ENCODE measurements at regions not wholly inside any gene's neighbourhood (a gene's known extent, or its start where the extent isn't known, plus 50 kb on each side); places are given as distances from the start of the nearest gene placed in this dataset.

DNA sequence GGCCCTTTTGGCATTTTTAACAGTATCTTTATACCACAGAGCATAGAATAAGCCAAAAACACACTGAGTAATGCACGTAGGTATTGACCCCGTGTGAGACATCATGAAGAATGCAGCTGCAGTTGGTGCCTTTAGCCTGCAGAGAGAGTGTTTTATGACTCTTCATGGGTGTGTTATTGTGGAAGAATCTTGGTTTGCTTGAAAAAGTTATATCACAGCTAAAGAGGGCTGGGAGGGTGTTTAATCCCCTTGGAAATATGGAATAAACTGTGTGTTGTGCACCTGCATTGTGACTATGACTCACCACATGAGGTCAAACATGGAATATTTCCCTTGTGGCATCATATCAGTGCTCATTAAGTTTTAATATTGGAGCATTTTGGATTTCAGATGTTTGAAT, 458.7 kb downstream of the CDH9 start:
- ChIA-PET CTCF (no interaction called here), POLR2A (no interaction called here)
- TF ChIP-seq ELF4 (IDR thresholded peaks at IDR 0.05) (no peak), NFRKB (IDR thresholded peaks at IDR 0.05) (no peak)
- DNase-seq (ENCODE audit: extremely low spot score): no peak

DNA sequence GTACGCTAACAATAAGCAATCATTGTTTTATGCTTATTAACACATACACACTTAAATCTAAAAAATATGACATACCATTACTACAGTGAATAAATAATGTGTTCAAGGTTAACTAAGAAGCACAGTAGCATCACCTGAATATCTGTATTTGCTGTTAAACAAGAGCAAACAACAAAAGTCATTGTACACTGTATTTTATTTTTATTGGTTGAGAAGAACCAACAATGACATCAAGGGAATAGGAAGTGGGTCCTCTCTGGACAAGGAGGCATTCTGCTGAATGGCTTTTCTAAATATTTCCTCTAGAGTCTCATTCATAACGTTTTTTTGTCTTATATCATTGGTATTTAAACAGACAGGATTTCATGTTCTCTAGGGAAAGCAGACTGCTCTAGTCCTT, 460.4 kb downstream of the CDH9 start:
- DNase-seq (ENCODE audit: extremely low spot score): no peak
- POLR2A ChIA-PET: no interaction called here
- no peak for TF ChIP-seq NFRKB (IDR thresholded peaks at IDR 0.05)
- TF ChIP-seq BHLHE40 (IDR thresholded peaks at IDR 0.05; ENCODE audit: borderline replicate concordance): no peak
- TF ChIP-seq SUZ12 (IDR thresholded peaks at IDR 0.05): no peak
- no peak for TF ChIP-seq LEF1 (IDR thresholded peaks at IDR 0.05; ENCODE audit: borderline replicate concordance)
- TF ChIP-seq FOXK2 (IDR thresholded peaks at IDR 0.05): no peak
- no peak for TF ChIP-seq HDGF (IDR thresholded peaks at IDR 0.05; ENCODE audit: borderline replicate concordance)
- no peak for TF ChIP-seq FOXA1 (IDR thresholded peaks at IDR 0.05)
- no peak for TF ChIP-seq L3MBTL2 (conservative IDR thresholded peaks at IDR 0.05)
- TF ChIP-seq, protein P1, sequence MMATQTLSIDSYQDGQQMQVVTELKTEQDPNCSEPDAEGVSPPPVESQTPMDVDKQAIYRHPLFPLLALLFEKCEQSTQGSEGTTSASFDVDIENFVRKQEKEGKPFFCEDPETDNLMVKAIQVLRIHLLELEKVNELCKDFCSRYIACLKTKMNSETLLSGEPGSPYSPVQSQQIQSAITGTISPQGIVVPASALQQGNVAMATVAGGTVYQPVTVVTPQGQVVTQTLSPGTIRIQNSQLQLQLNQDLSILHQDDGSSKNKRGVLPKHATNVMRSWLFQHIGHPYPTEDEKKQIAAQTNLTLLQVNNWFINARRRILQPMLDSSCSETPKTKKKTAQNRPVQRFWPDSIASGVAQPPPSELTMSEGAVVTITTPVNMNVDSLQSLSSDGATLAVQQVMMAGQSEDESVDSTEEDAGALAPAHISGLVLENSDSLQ (IDR thresholded peaks at IDR 0.05): no peak
- TF ChIP-seq TARDBP (IDR thresholded peaks at IDR 0.05): no peak
- TF ChIP-seq ZNF384 (IDR thresholded peaks at IDR 0.05): no peak
- no peak for TF ChIP-seq ELF4 (IDR thresholded peaks at IDR 0.05)
- no peak for TF ChIP-seq CTBP1 (IDR thresholded peaks at IDR 0.05; ENCODE audit: borderline replicate concordance)
- no peak for TF ChIP-seq FOXM1 (IDR thresholded peaks at IDR 0.05; ENCODE audit: borderline replicate concordance)
- TF ChIP-seq ARNT (IDR thresholded peaks at IDR 0.05): no peak
- TF ChIP-seq SP1 (IDR thresholded peaks at IDR 0.05): no peak
- CTCF ChIA-PET: no interaction called here

DNA sequence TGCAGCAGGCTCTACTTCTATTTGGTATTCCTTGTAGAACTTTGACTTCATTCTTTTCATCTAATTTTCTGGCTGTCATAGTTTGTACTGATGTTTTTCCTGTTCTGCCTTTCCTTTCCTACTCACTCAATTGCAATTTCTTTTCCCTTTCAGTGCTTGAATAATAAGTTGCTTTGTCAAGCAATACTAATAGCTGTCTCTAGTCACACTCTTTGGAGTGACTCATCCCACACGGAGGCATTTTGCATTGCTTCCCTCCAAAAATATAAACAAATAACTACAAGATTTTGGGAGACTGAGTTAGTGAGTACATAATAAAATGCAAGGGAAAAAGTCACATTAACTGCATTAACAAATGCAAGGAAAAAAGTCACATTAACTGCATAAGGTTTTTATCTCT, 465.9 kb downstream of the CDH9 start:
- CTCF ChIA-PET: no interaction called here
- POLR2A ChIA-PET: no interaction called here
- no peak for DNase-seq (ENCODE audit: extremely low spot score)
- no peak for TF ChIP-seq NFRKB (IDR thresholded peaks at IDR 0.05)

DNA sequence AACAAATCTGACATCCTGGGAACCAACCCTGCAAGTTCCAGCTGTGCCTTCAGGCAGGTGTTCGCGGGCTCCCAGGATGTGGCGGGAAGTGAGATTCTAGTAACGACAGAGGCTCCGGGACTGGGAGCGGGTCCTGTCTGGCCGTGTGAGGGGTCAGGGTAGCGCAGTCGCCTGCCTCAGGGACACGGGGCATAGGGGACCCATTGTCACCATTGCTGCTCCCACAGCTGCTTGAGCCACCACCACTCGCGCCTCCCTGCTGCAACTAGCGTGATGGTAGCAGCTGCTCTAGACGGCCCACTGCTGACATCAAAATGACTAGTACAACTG, 468.5 kb downstream of the CDH9 start:
- POLR2A ChIA-PET: no interaction called here
- TF ChIP-seq SP1 (IDR thresholded peaks at IDR 0.05) (no peak), LEF1 (IDR thresholded peaks at IDR 0.05; ENCODE audit: borderline replicate concordance) (no peak), NFRKB (IDR thresholded peaks at IDR 0.05) (no peak), FOXK2 (IDR thresholded peaks at IDR 0.05) (no peak), SUZ12 (IDR thresholded peaks at IDR 0.05) (no peak), FOXA1 (IDR thresholded peaks at IDR 0.05) (no peak), BHLHE40 (IDR thresholded peaks at IDR 0.05; ENCODE audit: borderline replicate concordance) (no peak), TARDBP (IDR thresholded peaks at IDR 0.05) (no peak), ARNT (IDR thresholded peaks at IDR 0.05) (no peak), L3MBTL2 (conservative IDR thresholded peaks at IDR 0.05) (no peak), FOXM1 (IDR thresholded peaks at IDR 0.05; ENCODE audit: borderline replicate concordance) (no peak), HDGF (IDR thresholded peaks at IDR 0.05; ENCODE audit: borderline replicate concordance) (no peak), ZNF384 (IDR thresholded peaks at IDR 0.05) (no peak), ELF4 (IDR thresholded peaks at IDR 0.05) (no peak), CTBP1 (IDR thresholded peaks at IDR 0.05; ENCODE audit: borderline replicate concordance) (no peak)
- TF ChIP-seq, protein P1 (IDR thresholded peaks at IDR 0.05): no peak
- no peak for DNase-seq (ENCODE audit: extremely low spot score)
- CTCF ChIA-PET: no interaction called here

DNA sequence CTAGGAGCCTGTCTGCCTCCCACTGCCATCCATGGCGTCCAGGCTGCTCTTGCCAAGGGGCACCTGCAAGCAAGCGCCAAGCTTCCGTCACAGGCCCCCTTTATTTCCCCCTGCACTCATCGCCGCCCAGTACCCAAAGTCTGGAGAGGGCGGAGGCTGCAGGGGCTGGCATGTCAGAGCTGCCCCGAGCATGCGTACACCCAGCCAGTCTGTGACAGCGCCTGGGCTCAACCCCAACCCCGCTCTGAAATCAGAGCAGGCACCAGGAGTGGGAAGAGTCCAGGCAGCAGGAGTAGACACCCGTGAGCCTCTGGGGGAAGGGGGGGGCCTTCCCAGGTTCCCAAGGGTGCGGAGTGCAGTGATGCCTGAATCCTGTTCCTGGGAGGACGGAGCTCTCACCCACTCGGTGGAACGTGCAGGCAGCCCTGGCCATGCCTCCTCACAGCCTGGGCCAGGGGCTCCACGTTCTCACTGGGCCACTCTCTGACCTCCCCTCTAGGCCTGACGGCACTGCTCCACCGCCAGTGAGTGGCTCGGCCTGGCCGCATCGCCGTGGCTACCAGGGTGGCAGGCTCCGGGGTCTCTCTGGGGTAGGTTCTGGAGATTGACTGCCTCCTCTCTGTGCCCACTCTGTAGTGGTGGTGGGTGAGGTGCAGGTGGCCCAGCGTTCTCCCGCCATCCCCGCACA, 469.0 kb downstream of the CDH9 start:
- ChIA-PET POLR2A (no interaction called here), CTCF (no interaction called here)
- DNase-seq (ENCODE audit: extremely low spot score): no peak
- no peak for TF ChIP-seq FOXA1 (IDR thresholded peaks at IDR 0.05)
- TF ChIP-seq, protein P1 (IDR thresholded peaks at IDR 0.05): no peak
- no peak for TF ChIP-seq ZNF384 (IDR thresholded peaks at IDR 0.05)
- no peak for TF ChIP-seq ARNT (IDR thresholded peaks at IDR 0.05)
- no peak for TF ChIP-seq TARDBP (IDR thresholded peaks at IDR 0.05)
- TF ChIP-seq LEF1 (IDR thresholded peaks at IDR 0.05; ENCODE audit: borderline replicate concordance): no peak
- no peak for TF ChIP-seq ELF4 (IDR thresholded peaks at IDR 0.05)
- TF ChIP-seq SP1 (IDR thresholded peaks at IDR 0.05): no peak
- TF ChIP-seq L3MBTL2 (conservative IDR thresholded peaks at IDR 0.05): no peak
- no peak for TF ChIP-seq CTBP1 (IDR thresholded peaks at IDR 0.05; ENCODE audit: borderline replicate concordance)
- no peak for TF ChIP-seq NFRKB (IDR thresholded peaks at IDR 0.05)
- no peak for TF ChIP-seq HDGF (IDR thresholded peaks at IDR 0.05; ENCODE audit: borderline replicate concordance)
- no peak for TF ChIP-seq BHLHE40 (IDR thresholded peaks at IDR 0.05; ENCODE audit: borderline replicate concordance)
- no peak for TF ChIP-seq FOXM1 (IDR thresholded peaks at IDR 0.05; ENCODE audit: borderline replicate concordance)

DNA sequence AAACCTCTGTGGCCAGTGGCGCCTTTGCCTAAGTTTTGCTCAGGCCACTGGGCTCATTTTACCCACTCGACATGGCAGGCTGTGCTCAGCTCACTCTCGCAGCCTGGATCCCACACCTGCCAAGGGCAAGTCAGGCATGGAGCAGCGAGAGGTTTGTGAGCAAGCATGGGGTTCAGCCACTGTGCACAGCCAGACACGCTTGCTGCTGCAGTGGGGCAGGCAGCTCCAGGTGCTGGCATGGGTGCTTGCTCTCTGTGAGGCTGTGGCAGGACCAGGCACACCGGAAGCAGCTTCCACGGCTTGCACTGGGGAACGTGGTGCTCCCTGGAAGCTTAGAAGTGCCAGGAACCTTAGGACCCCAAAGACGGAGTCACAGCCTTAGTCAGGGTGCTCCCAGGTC, 470.1 kb downstream of the CDH9 start:
- TF ChIP-seq SP1 (IDR thresholded peaks at IDR 0.05) (no peak), BHLHE40 (IDR thresholded peaks at IDR 0.05; ENCODE audit: borderline replicate concordance) (no peak), ZNF384 (IDR thresholded peaks at IDR 0.05) (no peak), TARDBP (IDR thresholded peaks at IDR 0.05) (no peak), L3MBTL2 (conservative IDR thresholded peaks at IDR 0.05) (no peak), ELF4 (IDR thresholded peaks at IDR 0.05) (no peak), ARNT (IDR thresholded peaks at IDR 0.05) (no peak), FOXK2 (IDR thresholded peaks at IDR 0.05) (no peak), LEF1 (IDR thresholded peaks at IDR 0.05; ENCODE audit: borderline replicate concordance) (no peak), FOXA1 (IDR thresholded peaks at IDR 0.05) (no peak), FOXM1 (IDR thresholded peaks at IDR 0.05; ENCODE audit: borderline replicate concordance) (no peak)
- TF ChIP-seq, protein P1 (IDR thresholded peaks at IDR 0.05): no peak
- CTCF ChIA-PET: no interaction called here
- POLR2A ChIA-PET: no interaction called here

More for the DNA sequence above, 470.1 kb downstream of the CDH9 start:
- no peak for DNase-seq (ENCODE audit: extremely low spot score)

Measured in HEK293T (cell line).